GM10266 (cell line): ENCODE measurements at regions not wholly inside any gene's neighbourhood (a gene's known extent, or its start where the extent isn't known, plus 50 kb on each side); places are given as distances from the start of the nearest gene placed in this dataset.
A peak's percentile ranks its signal among the peaks of the same experiment; 100 is the strongest.

Source experiments
- DNase-seq: peaks from one replicate; pipeline ENCODE4 v3.0.0; 2012; ENCODE audit errors: extremely low spot score
- TF ChIP-seq, protein P1 (sequence below): IDR thresholded peaks from 2 replicates; pipeline ENCODE4 v1.5.1; 2012; ENCODE audit warnings: mild to moderate bottlenecking, low read depth; ENCODE audit not compliant: control insufficient read depth, insufficient read depth; ENCODE audit errors: missing control alignments

DNA sequence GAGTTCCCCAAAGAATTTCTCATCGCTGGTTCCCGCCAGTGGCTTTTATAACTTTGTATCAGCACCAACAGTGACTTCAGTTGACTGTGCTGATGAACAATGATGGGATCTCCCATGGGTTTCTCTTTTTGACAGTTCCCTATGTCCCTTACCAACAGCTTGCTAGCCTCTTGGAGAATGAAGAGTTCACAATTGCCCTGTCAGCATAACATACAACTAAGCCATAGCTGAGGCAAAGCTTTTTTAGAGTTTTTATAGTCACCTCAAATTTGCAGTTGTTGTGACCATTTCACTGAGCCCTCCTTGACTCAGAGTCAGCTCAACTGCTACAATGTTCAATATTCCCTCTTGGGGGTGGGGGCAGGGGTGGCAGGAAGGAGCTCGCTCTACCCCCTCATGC lies 179.8 kb downstream of the TFEC start:
- no peak for DNase-seq
- TF ChIP-seq, protein P1, sequence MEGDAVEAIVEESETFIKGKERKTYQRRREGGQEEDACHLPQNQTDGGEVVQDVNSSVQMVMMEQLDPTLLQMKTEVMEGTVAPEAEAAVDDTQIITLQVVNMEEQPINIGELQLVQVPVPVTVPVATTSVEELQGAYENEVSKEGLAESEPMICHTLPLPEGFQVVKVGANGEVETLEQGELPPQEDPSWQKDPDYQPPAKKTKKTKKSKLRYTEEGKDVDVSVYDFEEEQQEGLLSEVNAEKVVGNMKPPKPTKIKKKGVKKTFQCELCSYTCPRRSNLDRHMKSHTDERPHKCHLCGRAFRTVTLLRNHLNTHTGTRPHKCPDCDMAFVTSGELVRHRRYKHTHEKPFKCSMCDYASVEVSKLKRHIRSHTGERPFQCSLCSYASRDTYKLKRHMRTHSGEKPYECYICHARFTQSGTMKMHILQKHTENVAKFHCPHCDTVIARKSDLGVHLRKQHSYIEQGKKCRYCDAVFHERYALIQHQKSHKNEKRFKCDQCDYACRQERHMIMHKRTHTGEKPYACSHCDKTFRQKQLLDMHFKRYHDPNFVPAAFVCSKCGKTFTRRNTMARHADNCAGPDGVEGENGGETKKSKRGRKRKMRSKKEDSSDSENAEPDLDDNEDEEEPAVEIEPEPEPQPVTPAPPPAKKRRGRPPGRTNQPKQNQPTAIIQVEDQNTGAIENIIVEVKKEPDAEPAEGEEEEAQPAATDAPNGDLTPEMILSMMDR: no peak

DNA sequence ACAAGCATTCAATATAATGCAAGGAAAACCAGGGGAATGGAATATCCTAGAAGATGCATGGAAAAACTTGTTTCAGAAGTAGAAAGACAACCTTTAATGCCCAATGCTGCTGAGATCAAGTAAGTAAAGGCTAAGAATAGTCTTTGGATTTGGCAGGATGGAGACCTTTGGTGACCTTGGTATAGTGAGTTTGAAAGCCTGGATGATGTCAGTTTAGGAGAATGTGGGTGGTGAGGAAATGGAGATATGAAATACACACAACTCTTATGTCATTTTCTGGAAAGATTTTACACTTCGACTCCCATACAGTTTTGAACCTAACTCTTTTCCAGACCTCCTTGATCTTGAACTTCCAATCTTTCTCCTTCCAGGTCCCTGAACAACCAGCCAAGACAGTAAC lies 185.7 kb downstream of the TFEC start:
- no peak for DNase-seq
- TF ChIP-seq, protein P1: no peak

DNA sequence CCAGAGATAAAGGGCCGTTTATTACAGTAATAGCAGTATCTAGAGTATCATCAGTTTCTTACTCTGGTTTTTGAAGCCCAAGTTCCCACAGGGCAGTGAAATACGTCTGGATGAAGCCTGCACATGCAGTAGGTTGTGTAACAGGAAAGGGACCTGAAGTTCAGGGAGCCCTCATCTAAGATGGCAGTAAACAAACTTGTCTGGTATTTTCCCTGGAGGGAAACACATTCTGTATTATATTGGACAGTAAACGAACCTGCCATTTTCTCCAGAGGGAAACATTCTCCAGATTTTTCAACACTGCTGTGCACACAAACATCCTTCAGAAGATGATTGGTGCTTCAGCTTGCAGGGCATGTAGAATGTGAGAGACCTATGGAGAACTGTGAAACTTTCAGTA lies 189.9 kb downstream of the TFEC start:
- no peak for DNase-seq
- TF ChIP-seq, protein P1: no peak

DNA sequence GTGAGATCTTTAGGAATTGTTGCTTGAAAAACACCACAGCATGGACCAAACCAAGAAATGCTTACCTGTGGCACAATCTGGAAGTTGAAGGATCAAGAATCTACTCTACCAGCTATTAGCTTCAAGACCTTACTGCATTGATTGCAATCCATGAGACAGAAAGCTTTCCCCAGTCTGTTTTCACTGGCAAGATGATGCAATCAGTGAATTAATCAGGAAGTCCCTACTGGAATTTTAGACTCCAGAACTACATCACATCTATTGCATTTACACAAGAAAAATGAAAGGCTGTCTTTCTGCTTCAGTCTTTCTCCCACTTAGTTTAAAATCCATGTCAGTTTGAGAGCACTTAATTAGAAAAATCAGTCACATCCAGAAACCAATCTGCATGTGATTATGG lies 191.7 kb downstream of the TFEC start:
- no peak for DNase-seq
- TF ChIP-seq, protein P1: no peak

DNA sequence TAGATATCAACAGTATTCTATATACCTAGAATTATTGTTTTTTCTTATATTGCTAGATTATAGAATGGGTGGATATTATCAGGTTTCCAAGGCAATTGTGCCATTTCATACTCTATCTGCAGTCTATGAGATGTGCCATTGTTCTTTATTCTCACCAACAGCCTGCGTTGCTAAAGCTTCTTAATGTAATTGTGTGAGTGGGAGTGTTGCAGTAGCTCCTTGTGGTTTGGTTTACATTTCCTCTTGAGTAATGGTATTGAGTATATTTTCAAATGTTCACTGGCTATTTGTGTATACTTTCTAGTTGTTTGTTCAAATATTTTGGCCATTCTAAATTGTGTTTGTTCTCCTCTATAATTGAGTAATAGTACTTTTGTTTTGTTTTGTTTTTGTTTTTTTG lies 199.2 kb downstream of the TFEC start:
- DNase-seq: no peak
- TF ChIP-seq, protein P1: no peak

DNA sequence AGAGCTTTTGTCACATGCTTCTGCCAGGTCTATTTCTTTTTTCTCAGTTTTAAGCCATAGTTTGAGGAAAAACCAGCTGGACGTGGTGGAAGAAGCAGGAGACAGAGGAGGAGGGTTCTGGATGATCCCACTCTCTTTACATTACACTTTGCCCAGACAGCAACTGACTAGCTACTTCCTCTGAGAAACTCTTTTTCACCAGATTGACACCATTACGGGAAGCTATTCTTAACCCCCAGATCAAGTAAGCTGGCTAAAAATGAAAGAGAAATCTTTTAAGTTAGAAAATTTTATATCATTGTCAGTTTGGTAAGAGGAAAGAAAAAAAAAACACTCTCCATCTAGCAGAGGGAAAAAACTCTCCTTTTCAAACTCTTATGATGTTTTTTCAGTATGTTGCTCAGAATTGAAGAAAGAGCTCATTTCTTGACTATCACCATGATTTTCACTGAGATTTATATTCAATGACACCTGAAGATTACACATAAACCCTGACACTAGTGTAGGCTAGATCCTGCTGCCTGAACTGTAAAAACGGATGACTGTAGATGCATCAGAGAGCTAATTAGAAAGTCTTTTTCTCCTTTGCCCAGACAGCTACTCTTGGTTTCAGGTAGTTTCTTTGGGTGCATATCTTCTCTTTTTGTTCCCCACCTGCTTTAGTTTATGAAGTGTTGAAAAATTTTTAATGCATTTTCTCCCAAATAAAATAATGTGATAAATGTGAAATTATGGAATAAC lies 203.1 kb downstream of the TFEC start:
- peak; percentile 5 for DNase-seq
- TF ChIP-seq, protein P1: no peak

DNA sequence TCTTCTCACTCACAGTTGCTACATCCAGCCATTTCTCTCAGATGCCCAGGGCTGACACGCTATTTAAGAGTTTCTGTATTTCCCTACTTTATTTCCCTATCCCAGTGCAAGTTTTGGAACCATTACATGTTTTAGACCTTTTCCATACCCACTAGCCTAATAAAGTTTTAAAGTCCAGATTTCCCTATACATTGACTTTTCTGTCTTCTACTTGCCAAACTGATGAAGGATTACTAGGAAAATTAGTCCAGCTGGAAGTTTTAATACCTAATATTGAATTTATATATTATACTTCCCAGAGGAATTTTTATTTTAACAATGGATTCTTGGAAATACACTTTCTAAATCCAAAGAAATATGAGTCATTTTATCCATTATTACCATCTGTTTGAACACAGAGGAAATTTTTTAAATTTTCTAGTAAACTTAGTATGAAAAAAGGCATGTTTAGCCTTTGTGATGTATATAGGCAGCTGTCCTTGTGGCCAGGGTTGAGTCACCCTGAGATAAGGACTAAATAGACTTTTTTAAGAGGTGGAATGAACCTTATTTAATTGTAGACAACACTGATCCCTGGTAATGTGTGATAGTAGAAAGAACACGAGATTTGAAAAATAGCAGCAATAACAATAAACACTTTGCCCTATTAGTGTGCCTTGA lies 205.0 kb downstream of the TFEC start:
- TF ChIP-seq, protein P1: no peak
- DNase-seq: no peak
